ENCODE measurements at regions not wholly inside any gene's neighbourhood (a gene's known extent, or its start where the extent isn't known, plus 50 kb on each side); places are given as distances from the start of the nearest gene placed in this dataset.

GRCh38 chr22:47294576-47294975 is 532.1 kb downstream of the TBC1D22A start:
- no peak overlapping the region for H3K4me3 ChIP-seq
- 75 to 92% methylated on average over 5 of the region's 5 CpGs for WGBS, 2 experiments (ENCODE audit: low coverage in 1 of 2, low lambda C conversion rate in 2 of 2, missing lambda C conversion rate in 2 of 2)
- H4K20me1 ChIP-seq (ENCODE audit: insufficient read depth) = no peaks in the 10 kb centered on the region
- in situ Hi-C loops (cut with MboI) = no loop called here
- no peak overlapping the region for H3K27ac ChIP-seq
- H3K9ac ChIP-seq = no peak overlapping the region
- H3K79me2 ChIP-seq (ENCODE audit: insufficient read depth) = no peaks in the 10 kb centered on the region
- no peak overlapping the region for H3K4me2 ChIP-seq (ENCODE audit: unreplicated experiment)
- H3K36me3 ChIP-seq (ENCODE audit: low read depth) = no peaks in the 10 kb centered on the region
- no peaks in the 10 kb centered on the region for H3K9me2 ChIP-seq (ENCODE audit: insufficient read depth)
- H3K9me3 ChIP-seq (ENCODE audit: low read depth) = no peaks in the 10 kb centered on the region
- DNase-seq = no peak
- H3K4me1 ChIP-seq (ENCODE audit: insufficient read depth) = no peaks in the 10 kb centered on the region
- H3F3A ChIP-seq (ENCODE audit: insufficient read depth) = no peaks in the 10 kb centered on the region
- no peak for TF ChIP-seq EZH2phosphoT487 (IDR thresholded peaks at IDR 0.05; ENCODE audit: insufficient read depth, low read depth)
- no peak for TF ChIP-seq EZH2 (IDR thresholded peaks at IDR 0.05; ENCODE audit: insufficient read depth, poor library complexity, severe bottlenecking)
- no peaks in the 10 kb centered on the region for H3K27me3 ChIP-seq (replicated peaks; ENCODE audit: insufficient read depth)
- H2AFZ ChIP-seq = no peak overlapping the region

- H3K4me2 ChIP-seq (ENCODE audit: unreplicated experiment) = no peak overlapping the region
- no peaks in the 10 kb centered on the region for H3K9me3 ChIP-seq (ENCODE audit: low read depth)
- H2AFZ ChIP-seq = no peak overlapping the region
- 39% methylated on average over 6 of the region's 6 CpGs for WGBS, 2 experiments (ENCODE audit: low coverage in 1 of 2, low lambda C conversion rate in 2 of 2, missing lambda C conversion rate in 2 of 2)
- no peak for TF ChIP-seq EZH2phosphoT487 (IDR thresholded peaks at IDR 0.05; ENCODE audit: insufficient read depth, low read depth)
- TF ChIP-seq EZH2 (IDR thresholded peaks at IDR 0.05; ENCODE audit: insufficient read depth, poor library complexity, severe bottlenecking) = no peak
- H3K4me1 ChIP-seq (ENCODE audit: insufficient read depth) = no peaks in the 10 kb centered on the region
- no peak overlapping the region for H3K9ac ChIP-seq
- H3K79me2 ChIP-seq (ENCODE audit: insufficient read depth) = no peaks in the 10 kb centered on the region
- no peaks in the 10 kb centered on the region for H3K9me2 ChIP-seq (ENCODE audit: insufficient read depth)
- no peaks in the 10 kb centered on the region for H3K36me3 ChIP-seq (ENCODE audit: low read depth)
- H3K27me3 ChIP-seq (replicated peaks; ENCODE audit: insufficient read depth) = no peaks in the 10 kb centered on the region
- no peaks in the 10 kb centered on the region for H4K20me1 ChIP-seq (ENCODE audit: insufficient read depth)
- in situ Hi-C loops (cut with MboI) = no loop called here
- no peak overlapping the region for H3K4me3 ChIP-seq
- DNase-seq = peak; percentile 65
- H3F3A ChIP-seq (ENCODE audit: insufficient read depth) = no peaks in the 10 kb centered on the region
- H3K27ac ChIP-seq = no peak overlapping the region
Observed at GRCh38 chr22:47294222-47294532, 531.7 kb downstream of the TBC1D22A start.

GRCh38 chr22:47293368-47294221 is 531.1 kb downstream of the TBC1D22A start:
- H2AFZ ChIP-seq = no peak overlapping the region
- H4K20me1 ChIP-seq (ENCODE audit: insufficient read depth) = no peaks in the 10 kb centered on the region
- no peaks in the 10 kb centered on the region for H3F3A ChIP-seq (ENCODE audit: insufficient read depth)
- TF ChIP-seq EZH2phosphoT487 (IDR thresholded peaks at IDR 0.05; ENCODE audit: insufficient read depth, low read depth) = no peak
- WGBS, 2 experiments (ENCODE audit: low coverage in 1 of 2, low lambda C conversion rate in 2 of 2, missing lambda C conversion rate in 2 of 2) = 67 to 72% methylated on average over 18 of the region's 18 CpGs
- no peaks in the 10 kb centered on the region for H3K4me1 ChIP-seq (ENCODE audit: insufficient read depth)
- no peaks in the 10 kb centered on the region for H3K9me3 ChIP-seq (ENCODE audit: low read depth)
- no peak overlapping the region for H3K9ac ChIP-seq
- H3K4me3 ChIP-seq = no peak overlapping the region
- no peak overlapping the region for H3K4me2 ChIP-seq (ENCODE audit: unreplicated experiment)
- H3K27ac ChIP-seq = no peak overlapping the region
- no peaks in the 10 kb centered on the region for H3K36me3 ChIP-seq (ENCODE audit: low read depth)
- no peak for DNase-seq
- no peaks in the 10 kb centered on the region for H3K27me3 ChIP-seq (replicated peaks; ENCODE audit: insufficient read depth)
- in situ Hi-C loops (cut with MboI) = no loop called here
- no peaks in the 10 kb centered on the region for H3K79me2 ChIP-seq (ENCODE audit: insufficient read depth)
- H3K9me2 ChIP-seq (ENCODE audit: insufficient read depth) = no peaks in the 10 kb centered on the region

- Histone ChIP-seq H3K4me1 (ENCODE audit: insufficient read depth) (no peaks in the 10 kb centered on the region), H3K9me3 (ENCODE audit: low read depth) (no peaks in the 10 kb centered on the region), H3F3A (ENCODE audit: insufficient read depth) (no peaks in the 10 kb centered on the region), H3K4me2 (ENCODE audit: unreplicated experiment) (no peak overlapping the region), H3K79me2 (ENCODE audit: insufficient read depth) (no peaks in the 10 kb centered on the region), H4K20me1 (ENCODE audit: insufficient read depth) (no peaks in the 10 kb centered on the region), H3K4me3 (no peak overlapping the region), H3K27me3 (replicated peaks; ENCODE audit: insufficient read depth) (no peaks in the 10 kb centered on the region), H3K36me3 (ENCODE audit: low read depth) (no peaks in the 10 kb centered on the region), H2AFZ (no peak overlapping the region), H3K9me2 (ENCODE audit: insufficient read depth) (no peaks in the 10 kb centered on the region), H3K27ac (no peak overlapping the region), H3K9ac (no peak overlapping the region)
- no peak for TF ChIP-seq EZH2phosphoT487 (IDR thresholded peaks at IDR 0.05; ENCODE audit: insufficient read depth, low read depth)
- TF ChIP-seq EZH2 (IDR thresholded peaks at IDR 0.05; ENCODE audit: insufficient read depth, poor library complexity, severe bottlenecking) = no peak
- 66 to 67% methylated on average over 18 of the region's 18 CpGs for WGBS, 2 experiments (ENCODE audit: low coverage in 1 of 2, low lambda C conversion rate in 2 of 2, missing lambda C conversion rate in 2 of 2)
- no peak for DNase-seq
- in situ Hi-C loops (cut with MboI) = no loop called here
Observed at GRCh38 chr22:47292546-47293320, 530.3 kb downstream of the TBC1D22A start.
